Chondrocyte (in vitro differentiated cells): ENCODE measurements at regions not wholly inside any gene's neighbourhood (a gene's known extent, or its start where the extent isn't known, plus 50 kb on each side); places are given as distances from the start of the nearest gene placed in this dataset.

Experiments used
- DNase-seq: peaks from one replicate; pipeline ENCODE4 v3.0.0; 2021; ENCODE audit warnings: mixed read lengths, low spot score
- H3K27ac Mint-ChIP-seq: one replicate; pipeline ENCODE4 v1.8.0; 2021; ENCODE audit warnings: mild to moderate bottlenecking, moderate library complexity, mixed read lengths; ENCODE audit not compliant: unreplicated experiment
- H3K27me3 Mint-ChIP-seq: 2 replicates; pipeline ENCODE4 v1.8.0; 2021; ENCODE audit warnings: low read depth, mixed read lengths
- H3K36me3 Mint-ChIP-seq: 2 replicates; pipeline ENCODE4 v1.8.0; 2021; ENCODE audit warnings: low read depth, mixed read lengths
- H3K4me1 Mint-ChIP-seq: 2 replicates; pipeline ENCODE4 v1.8.0; 2021; ENCODE audit warnings: low read depth, mild to moderate bottlenecking, mixed read lengths
- H3K4me3 Mint-ChIP-seq: one replicate; pipeline ENCODE4 v1.8.0; 2021; ENCODE audit warnings: mild to moderate bottlenecking, moderate library complexity, mixed read lengths; ENCODE audit not compliant: unreplicated experiment
- H3K9me3 Mint-ChIP-seq: 2 replicates; pipeline ENCODE4 v1.8.0; 2021; ENCODE audit warnings: low read depth, mixed read lengths
- TF ChIP-seq, protein P1 (sequence below): fragments of 200-600 bp; sonication (generic); IDR thresholded peaks from 2 replicates; pipeline ENCODE4 v1.5.0; 2021; ENCODE audit warnings: antibody characterized with exemption, mild to moderate bottlenecking, moderate library complexity

GRCh38 chr1:170339534-170339933 lies 192.4 kb upstream of the GORAB start:
- Mint-ChIP-seq H3K4me3 (no peak overlapping the region), H3K27ac (no peak overlapping the region), H3K9me3 (peaks cover under 1% of the 10 kb centered on the region), H3K36me3 (no peaks in the 10 kb centered on the region), H3K4me1 (peaks cover 19% of the 10 kb centered on the region), H3K27me3 (no peaks in the 10 kb centered on the region)
- TF ChIP-seq, protein P1, sequence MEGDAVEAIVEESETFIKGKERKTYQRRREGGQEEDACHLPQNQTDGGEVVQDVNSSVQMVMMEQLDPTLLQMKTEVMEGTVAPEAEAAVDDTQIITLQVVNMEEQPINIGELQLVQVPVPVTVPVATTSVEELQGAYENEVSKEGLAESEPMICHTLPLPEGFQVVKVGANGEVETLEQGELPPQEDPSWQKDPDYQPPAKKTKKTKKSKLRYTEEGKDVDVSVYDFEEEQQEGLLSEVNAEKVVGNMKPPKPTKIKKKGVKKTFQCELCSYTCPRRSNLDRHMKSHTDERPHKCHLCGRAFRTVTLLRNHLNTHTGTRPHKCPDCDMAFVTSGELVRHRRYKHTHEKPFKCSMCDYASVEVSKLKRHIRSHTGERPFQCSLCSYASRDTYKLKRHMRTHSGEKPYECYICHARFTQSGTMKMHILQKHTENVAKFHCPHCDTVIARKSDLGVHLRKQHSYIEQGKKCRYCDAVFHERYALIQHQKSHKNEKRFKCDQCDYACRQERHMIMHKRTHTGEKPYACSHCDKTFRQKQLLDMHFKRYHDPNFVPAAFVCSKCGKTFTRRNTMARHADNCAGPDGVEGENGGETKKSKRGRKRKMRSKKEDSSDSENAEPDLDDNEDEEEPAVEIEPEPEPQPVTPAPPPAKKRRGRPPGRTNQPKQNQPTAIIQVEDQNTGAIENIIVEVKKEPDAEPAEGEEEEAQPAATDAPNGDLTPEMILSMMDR, result no peak
- no peak for DNase-seq

DNA sequence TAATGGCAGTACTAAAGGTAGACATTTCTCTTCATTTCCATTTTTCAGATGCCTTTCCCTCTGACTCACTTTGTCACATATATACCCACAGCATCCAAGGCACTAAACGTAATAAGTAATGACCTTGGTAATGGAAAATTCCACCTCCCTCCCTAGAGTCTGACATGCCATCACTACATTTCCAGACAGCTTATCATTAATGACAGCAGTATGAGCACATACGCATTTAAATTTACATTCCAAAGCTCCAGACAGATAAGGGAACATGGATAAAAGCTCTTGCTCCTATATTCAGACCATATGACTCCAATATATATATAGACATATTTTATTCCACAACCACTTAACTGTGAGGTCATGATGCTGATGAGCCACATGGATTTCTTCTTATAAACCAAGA lies 191.7 kb upstream of the GORAB start:
- Mint-ChIP-seq H3K9me3 (no peaks in the 10 kb centered on the region), H3K27me3 (no peaks in the 10 kb centered on the region), H3K4me1 (peaks cover 19% of the 10 kb centered on the region), H3K36me3 (no peaks in the 10 kb centered on the region), H3K27ac (peak overlapping the region; percentile 47), H3K4me3 (no peak overlapping the region)
- no peak for DNase-seq
- TF ChIP-seq, protein P1, result no peak

GRCh38 chr1:170351366-170351946 lies 180.5 kb upstream of the GORAB start:
- H3K4me3 Mint-ChIP-seq, result no peak overlapping the region
- TF ChIP-seq, protein P1, result no peak
- H3K27ac Mint-ChIP-seq, result no peak overlapping the region
- H3K27me3 Mint-ChIP-seq, result no peaks in the 10 kb centered on the region
- no peak for DNase-seq
- no peaks in the 10 kb centered on the region for H3K9me3 Mint-ChIP-seq
- H3K36me3 Mint-ChIP-seq, result no peaks in the 10 kb centered on the region
- peaks cover 19% of the 10 kb centered on the region for H3K4me1 Mint-ChIP-seq

DNA sequence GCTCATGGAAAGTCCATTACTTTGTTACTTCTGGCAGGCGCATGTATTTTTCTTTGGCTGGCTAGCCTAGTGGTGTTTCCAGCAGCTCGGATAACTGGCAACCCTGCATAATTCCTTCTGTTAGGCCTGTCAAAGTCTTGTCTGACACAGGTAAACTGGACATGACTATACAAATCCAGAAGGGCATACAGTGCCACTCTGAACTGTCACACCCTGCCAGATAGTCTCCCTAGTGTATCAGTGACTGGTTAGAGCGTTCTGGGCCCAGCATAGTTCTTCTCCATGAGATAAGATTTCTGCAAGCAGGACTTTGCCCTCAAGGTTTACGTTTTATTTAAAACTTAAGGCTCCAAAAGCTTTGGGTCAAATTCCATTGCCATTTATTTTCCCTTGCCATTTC lies 177.7 kb upstream of the GORAB start:
- H3K4me3 Mint-ChIP-seq, result no peak overlapping the region
- peaks cover 7% of the 10 kb centered on the region for H3K9me3 Mint-ChIP-seq
- no peak for DNase-seq
- H3K36me3 Mint-ChIP-seq, result peaks cover 2% of the 10 kb centered on the region
- no peak overlapping the region for H3K27ac Mint-ChIP-seq
- H3K27me3 Mint-ChIP-seq, result no peaks in the 10 kb centered on the region
- H3K4me1 Mint-ChIP-seq, result peaks cover 12% of the 10 kb centered on the region
- TF ChIP-seq, protein P1, result no peak

GRCh38 chr1:170354690-170355089 lies 177.3 kb upstream of the GORAB start:
- TF ChIP-seq, protein P1, result no peak
- Mint-ChIP-seq H3K4me1 (peaks cover 12% of the 10 kb centered on the region), H3K27ac (no peak overlapping the region), H3K9me3 (peaks cover 11% of the 10 kb centered on the region), H3K36me3 (peaks cover 2% of the 10 kb centered on the region), H3K4me3 (no peak overlapping the region), H3K27me3 (no peaks in the 10 kb centered on the region)
- DNase-seq, result no peak
